ENCODE measurements at regions not wholly inside any gene's neighbourhood (a gene's known extent, or its start where the extent isn't known, plus 50 kb on each side); places are given as distances from the start of the nearest gene placed in this dataset.

DNA sequence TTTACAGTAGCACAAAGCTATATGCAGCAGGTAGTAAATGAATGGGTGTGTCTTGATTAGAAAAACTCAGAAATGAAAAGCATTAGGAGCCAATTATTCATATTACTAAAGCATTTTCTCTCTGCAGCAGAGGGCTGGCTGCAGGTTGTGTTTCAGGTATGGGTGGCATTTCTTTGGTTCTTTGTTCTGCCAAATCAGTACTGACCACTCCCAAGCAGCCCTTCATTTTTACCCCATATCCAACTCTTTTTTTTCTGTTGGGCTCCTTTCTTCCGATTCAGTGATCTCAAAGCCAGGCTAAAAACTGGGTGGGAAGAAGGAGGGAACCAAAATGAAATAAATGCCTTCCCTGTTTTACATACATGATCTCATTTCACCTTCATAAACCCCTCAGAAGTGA lies 162.3 kb downstream of the SPRY1 start:
- Histone ChIP-seq H3K27ac (no peak overlapping the region), H3K27me3 (no peaks in the 10 kb centered on the region), H3K4me1 (peaks cover 0 to 27% (median 12%) of the 10 kb centered on the region in 4 donors), H3K36me3 (no peaks in the 10 kb centered on the region), H3K9me3 (no peaks in the 10 kb centered on the region), H3K4me3 (no peak overlapping the region)
- intact Hi-C loops (cut with DNase I), result no loop called here
- TF ChIP-seq, protein P1, sequence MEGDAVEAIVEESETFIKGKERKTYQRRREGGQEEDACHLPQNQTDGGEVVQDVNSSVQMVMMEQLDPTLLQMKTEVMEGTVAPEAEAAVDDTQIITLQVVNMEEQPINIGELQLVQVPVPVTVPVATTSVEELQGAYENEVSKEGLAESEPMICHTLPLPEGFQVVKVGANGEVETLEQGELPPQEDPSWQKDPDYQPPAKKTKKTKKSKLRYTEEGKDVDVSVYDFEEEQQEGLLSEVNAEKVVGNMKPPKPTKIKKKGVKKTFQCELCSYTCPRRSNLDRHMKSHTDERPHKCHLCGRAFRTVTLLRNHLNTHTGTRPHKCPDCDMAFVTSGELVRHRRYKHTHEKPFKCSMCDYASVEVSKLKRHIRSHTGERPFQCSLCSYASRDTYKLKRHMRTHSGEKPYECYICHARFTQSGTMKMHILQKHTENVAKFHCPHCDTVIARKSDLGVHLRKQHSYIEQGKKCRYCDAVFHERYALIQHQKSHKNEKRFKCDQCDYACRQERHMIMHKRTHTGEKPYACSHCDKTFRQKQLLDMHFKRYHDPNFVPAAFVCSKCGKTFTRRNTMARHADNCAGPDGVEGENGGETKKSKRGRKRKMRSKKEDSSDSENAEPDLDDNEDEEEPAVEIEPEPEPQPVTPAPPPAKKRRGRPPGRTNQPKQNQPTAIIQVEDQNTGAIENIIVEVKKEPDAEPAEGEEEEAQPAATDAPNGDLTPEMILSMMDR (IDR thresholded peaks at IDR 0.05), result no peak
- no peak for TF ChIP-seq POLR2A (IDR thresholded peaks at IDR 0.05)
- no peak for DNase-seq
- 89% methylated on average over 1 of the region's 1 CpG for WGBS (ENCODE audit: insufficient coverage, low coverage, low lambda C conversion rate, missing lambda C conversion rate)
- ATAC-seq, result no peak

DNA sequence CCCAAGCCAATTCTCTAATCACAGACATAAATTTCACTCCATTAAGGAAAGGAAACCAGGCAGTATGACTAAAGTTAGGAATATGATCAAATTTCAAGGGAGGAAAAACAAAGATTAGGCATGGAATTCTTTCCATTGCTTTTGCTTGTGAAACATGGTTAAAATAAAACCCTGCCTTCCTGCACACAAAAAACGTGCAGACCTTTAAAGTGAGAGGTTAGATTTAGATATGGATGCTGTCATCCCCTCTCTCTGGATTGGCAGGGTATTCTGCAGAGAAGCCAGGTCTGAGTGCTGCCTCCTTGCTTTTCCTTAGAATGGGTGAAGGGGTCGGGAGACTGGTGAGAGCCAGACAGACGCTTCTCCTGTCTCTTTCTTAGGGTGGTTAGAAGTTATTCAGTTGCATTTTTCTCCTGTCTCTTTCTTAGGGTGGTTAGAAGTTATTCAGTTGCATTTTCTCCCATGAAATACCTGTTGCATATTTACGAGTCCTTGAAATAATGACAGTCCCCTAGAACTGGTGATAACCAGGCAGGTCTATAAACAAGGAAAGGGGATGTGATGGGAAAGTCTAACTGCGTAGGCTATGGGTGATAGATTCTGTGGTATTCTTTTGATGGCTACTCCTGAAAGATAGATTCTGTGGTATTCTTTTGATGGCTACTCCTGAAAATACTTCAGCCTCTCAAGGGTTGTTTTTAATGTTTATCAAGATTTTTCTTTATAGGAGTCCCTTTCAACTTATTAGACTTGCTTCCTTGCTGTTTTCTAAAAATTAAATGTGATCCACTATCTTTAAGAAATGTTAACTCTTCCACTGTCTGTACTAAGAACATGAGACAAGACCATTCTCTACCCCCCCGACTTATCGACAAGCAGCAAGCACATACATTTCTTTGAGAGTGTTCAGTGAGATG lies 163.6 kb downstream of the SPRY1 start:
- no peak for ATAC-seq
- DNase-seq, result no peak
- WGBS (ENCODE audit: insufficient coverage, low coverage, low lambda C conversion rate, missing lambda C conversion rate), result 75% methylated on average over 7 of the region's 7 CpGs
- Histone ChIP-seq H3K27me3 (no peaks in the 10 kb centered on the region), H3K36me3 (no peaks in the 10 kb centered on the region), H3K27ac (no peak overlapping the region), H3K9me3 (no peaks in the 10 kb centered on the region), H3K4me1 (peaks cover 0 to 13% (median 6%) of the 10 kb centered on the region in 4 donors), H3K4me3 (no peak overlapping the region)
- TF ChIP-seq, protein P1 (IDR thresholded peaks at IDR 0.05), result no peak
- TF ChIP-seq POLR2A (IDR thresholded peaks at IDR 0.05), result no peak
- intact Hi-C loops (cut with DNase I), result no loop called here

DNA sequence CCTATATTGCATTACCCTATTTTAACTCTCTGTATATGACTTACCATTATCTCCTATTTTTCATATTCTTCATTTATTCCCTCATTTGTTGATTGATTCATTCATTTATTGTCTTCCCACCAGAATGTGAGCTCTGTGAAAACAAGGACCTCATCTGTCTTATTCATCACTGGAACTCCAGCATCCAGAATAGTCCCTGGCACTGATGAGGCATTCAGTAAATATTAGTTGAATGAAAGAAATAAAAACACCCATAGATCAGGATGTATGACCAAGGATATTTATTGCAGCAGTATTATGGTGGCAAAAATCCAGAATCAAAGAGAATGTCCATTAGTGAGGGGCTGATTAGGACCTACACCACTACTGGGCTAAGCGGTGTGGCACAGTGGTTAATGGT lies 164.9 kb downstream of the SPRY1 start:
- 0% methylated on average over 1 of the region's 1 CpG for WGBS (ENCODE audit: insufficient coverage, low coverage, low lambda C conversion rate, missing lambda C conversion rate)
- ATAC-seq, result no peak

DNA sequence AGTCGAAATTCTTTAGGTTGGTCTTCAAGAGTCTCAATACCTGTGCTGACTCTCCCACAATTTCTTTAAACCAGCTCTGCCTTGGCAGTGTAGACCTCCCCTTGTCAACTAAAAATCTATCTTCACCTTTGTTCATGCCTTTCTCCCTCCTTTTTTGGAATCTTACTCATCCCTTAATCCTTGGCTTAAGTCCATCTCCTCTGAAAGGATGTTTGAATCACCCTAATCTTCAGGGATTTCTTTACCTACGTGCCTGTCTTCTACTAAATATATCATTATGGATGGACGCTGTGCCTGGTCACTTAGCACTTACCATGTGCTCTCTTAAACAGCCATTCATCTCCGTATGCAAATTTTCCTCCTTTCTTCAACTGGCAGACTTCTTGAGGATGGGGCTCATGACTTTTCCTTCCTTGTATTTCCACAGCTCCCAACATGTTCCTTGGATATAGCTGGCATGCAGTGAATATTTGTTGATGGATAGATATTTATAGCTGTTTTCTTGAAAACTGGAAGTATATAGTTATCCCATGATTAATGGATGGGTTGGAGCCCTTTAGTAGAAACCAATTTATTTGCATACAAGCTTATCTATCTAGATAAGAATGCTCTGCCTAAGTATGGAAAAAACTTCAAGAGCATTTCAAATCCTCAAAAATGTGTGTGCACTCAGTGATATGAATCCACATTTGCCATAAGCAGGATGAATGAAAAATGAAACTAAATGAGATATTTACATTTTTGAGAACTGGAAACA lies 166.6 kb downstream of the SPRY1 start:
- ATAC-seq (no peak), DNase-seq (no peak)
- Histone ChIP-seq H3K4me3 (no peak overlapping the region), H3K9me3 (no peaks in the 10 kb centered on the region), H3K36me3 (no peaks in the 10 kb centered on the region), H3K27me3 (no peaks in the 10 kb centered on the region), H3K4me1 (no peaks in the 10 kb centered on the region), H3K27ac (no peak overlapping the region)
- WGBS (ENCODE audit: insufficient coverage, low coverage, low lambda C conversion rate, missing lambda C conversion rate), result 67% methylated on average over 4 of the region's 4 CpGs
- TF ChIP-seq, protein P1 (IDR thresholded peaks at IDR 0.05), result no peak
- TF ChIP-seq POLR2A (IDR thresholded peaks at IDR 0.05), result no peak
- intact Hi-C loops (cut with DNase I), result no loop called here

More for the DNA sequence above, 164.9 kb downstream of the SPRY1 start:
- Histone ChIP-seq H3K27me3 (no peaks in the 10 kb centered on the region), H3K27ac (no peak overlapping the region), H3K36me3 (no peaks in the 10 kb centered on the region), H3K9me3 (no peaks in the 10 kb centered on the region), H3K4me1 (peaks cover 0 to 2% (median under 1%) of the 10 kb centered on the region in 4 donors), H3K4me3 (no peak overlapping the region)
- TF ChIP-seq, protein P1 (IDR thresholded peaks at IDR 0.05), result no peak
- no peak for TF ChIP-seq POLR2A (IDR thresholded peaks at IDR 0.05)
- intact Hi-C loops (cut with DNase I), result no loop called here
- DNase-seq, result no peak
